Activated naive CD8-positive, alpha-beta T cell treated with anti-CD3 and anti-CD28 coated beads, Interleukin-2, amount 50 U/mL, for 24 hours (primary cell): ENCODE measurements at regions not wholly inside any gene's neighbourhood (a gene's known extent, or its start where the extent isn't known, plus 50 kb on each side); places are given as distances from the start of the nearest gene placed in this dataset.
A peak's percentile ranks its signal among the peaks of the same experiment; 100 is the strongest.
"Not testable (repeated sequence)": the region's sequence is repeated elsewhere in the genome, so short reads cannot be mapped to it uniquely, and the experiment has no call there.

ENCODE experiments used
- ATAC-seq: fragments of 150-1000 bp; cut with Tn5 transposase; one replicate; pipeline ENCODE4 v1.10.0; 2021
- DNase-seq: peaks from one replicate; pipeline ENCODE4 v3.0.0; 2021
- H3K27ac Mint-ChIP-seq: one replicate; pipeline ENCODE4 v1.8.0; 2021; ENCODE audit warnings: mild to moderate bottlenecking, mixed read lengths
- H3K27me3 Mint-ChIP-seq: one replicate; pipeline ENCODE4 v1.8.0; 2021; ENCODE audit warnings: mixed read lengths
- H3K36me3 Mint-ChIP-seq: one replicate; pipeline ENCODE4 v1.8.0; 2021; ENCODE audit warnings: low read depth, mixed read lengths
- H3K4me1 Mint-ChIP-seq: one replicate; pipeline ENCODE4 v1.8.0; 2021; ENCODE audit warnings: mixed read lengths
- H3K4me3 Mint-ChIP-seq: one replicate; pipeline ENCODE4 v1.8.0; 2021; ENCODE audit warnings: mild to moderate bottlenecking, moderate library complexity, mixed read lengths
- H3K9me3 Mint-ChIP-seq: one replicate; pipeline ENCODE4 v1.8.0; 2021; ENCODE audit warnings: mixed read lengths

GRCh38 chr6:85961746-85962145 is 319.1 kb upstream of the SYNCRIP start:
- Mint-ChIP-seq H3K4me1 (no peaks in the 10 kb centered on the region), H3K9me3 (peaks cover 4% of the 10 kb centered on the region), H3K27me3 (no peaks in the 10 kb centered on the region), H3K27ac (no peak overlapping the region), H3K4me3 (no peak overlapping the region), H3K36me3 (no peaks in the 10 kb centered on the region)
- ATAC-seq = no peak
- DNase-seq = no peak

GRCh38 chr6:85961125-85961524 is 318.4 kb upstream of the SYNCRIP start:
- ATAC-seq (no peak), DNase-seq (no peak)
- Mint-ChIP-seq H3K4me3 (no peak overlapping the region), H3K36me3 (no peaks in the 10 kb centered on the region), H3K27me3 (no peaks in the 10 kb centered on the region), H3K4me1 (no peaks in the 10 kb centered on the region), H3K27ac (no peak overlapping the region), H3K9me3 (peaks cover 4% of the 10 kb centered on the region)

- Mint-ChIP-seq H3K9me3 (peaks cover 12% of the 10 kb centered on the region), H3K4me1 (no peaks in the 10 kb centered on the region), H3K4me3 (no peak overlapping the region), H3K27me3 (no peaks in the 10 kb centered on the region), H3K27ac (no peak overlapping the region), H3K36me3 (no peaks in the 10 kb centered on the region)
- no peak for ATAC-seq
- DNase-seq = no peak
These were observed 305.8 kb upstream of the SYNCRIP start for GRCh38 chr6:85948481-85948880.

- H3K4me3 Mint-ChIP-seq = no peak overlapping the region
- DNase-seq (no peak), ATAC-seq (no peak)
- H3K9me3 Mint-ChIP-seq = peaks cover 6% of the 10 kb centered on the region
- H3K27ac Mint-ChIP-seq = no peak overlapping the region
- H3K36me3 Mint-ChIP-seq = no peaks in the 10 kb centered on the region
- no peaks in the 10 kb centered on the region for H3K27me3 Mint-ChIP-seq
- no peaks in the 10 kb centered on the region for H3K4me1 Mint-ChIP-seq
These were observed 302.9 kb upstream of the SYNCRIP start for GRCh38 chr6:85945459-85946185.

GRCh38 chr6:85944776-85945175 is 302.1 kb upstream of the SYNCRIP start:
- Mint-ChIP-seq H3K4me3 (no peak overlapping the region), H3K9me3 (no peaks in the 10 kb centered on the region), H3K4me1 (no peaks in the 10 kb centered on the region), H3K27ac (no peak overlapping the region), H3K27me3 (no peaks in the 10 kb centered on the region), H3K36me3 (no peaks in the 10 kb centered on the region)
- ATAC-seq (no peak), DNase-seq (no peak)

GRCh38 chr6:85942844-85943243 is 300.2 kb upstream of the SYNCRIP start:
- Mint-ChIP-seq H3K27ac (no peak overlapping the region), H3K4me1 (no peaks in the 10 kb centered on the region), H3K4me3 (no peak overlapping the region), H3K27me3 (no peaks in the 10 kb centered on the region), H3K36me3 (no peaks in the 10 kb centered on the region), H3K9me3 (peaks cover under 1% of the 10 kb centered on the region)
- ATAC-seq (no peak), DNase-seq (no peak)

- Mint-ChIP-seq H3K27ac (no peak overlapping the region), H3K27me3 (no peaks in the 10 kb centered on the region), H3K36me3 (no peaks in the 10 kb centered on the region), H3K4me3 (no peak overlapping the region), H3K9me3 (peaks cover 9% of the 10 kb centered on the region), H3K4me1 (no peaks in the 10 kb centered on the region)
- no peak for ATAC-seq
- DNase-seq = no peak
These were observed 294.2 kb upstream of the SYNCRIP start for GRCh38 chr6:85936916-85937315.

GRCh38 chr6:85923013-85923430 is 280.3 kb upstream of the SYNCRIP start:
- Mint-ChIP-seq H3K4me3 (no peak overlapping the region), H3K27me3 (peaks cover 2% of the 10 kb centered on the region), H3K36me3 (no peaks in the 10 kb centered on the region), H3K27ac (no peak overlapping the region), H3K9me3 (no peaks in the 10 kb centered on the region), H3K4me1 (no peaks in the 10 kb centered on the region)
- DNase-seq = no peak
- peak; percentile 49 for ATAC-seq

GRCh38 chr6:85920782-85921181 is 278.1 kb upstream of the SYNCRIP start:
- ATAC-seq (no peak), DNase-seq (no peak)
- peaks cover 2% of the 10 kb centered on the region for H3K27me3 Mint-ChIP-seq
- H3K4me3 Mint-ChIP-seq = no peak overlapping the region
- H3K4me1 Mint-ChIP-seq = no peaks in the 10 kb centered on the region
- H3K27ac Mint-ChIP-seq = no peak overlapping the region
- H3K36me3 Mint-ChIP-seq = no peaks in the 10 kb centered on the region
- no peaks in the 10 kb centered on the region for H3K9me3 Mint-ChIP-seq

- Mint-ChIP-seq H3K27ac (no peak overlapping the region), H3K27me3 (peaks cover 2% of the 10 kb centered on the region)
These were observed 274.8 kb upstream of the SYNCRIP start for GRCh38 chr6:85917522-85917921.

GRCh38 chr6:85913001-85913400 is 270.3 kb upstream of the SYNCRIP start:
- Mint-ChIP-seq H3K4me3 (no peak overlapping the region), H3K9me3 (peaks cover 2% of the 10 kb centered on the region), H3K27ac (no peak overlapping the region), H3K27me3 (no peaks in the 10 kb centered on the region), H3K36me3 (no peaks in the 10 kb centered on the region), H3K4me1 (no peaks in the 10 kb centered on the region)
- no peak for DNase-seq
- ATAC-seq = no peak

More at GRCh38 chr6:85917522-85917921, 274.8 kb upstream of the SYNCRIP start:
- Mint-ChIP-seq H3K9me3 (no peaks in the 10 kb centered on the region), H3K4me3 (no peak overlapping the region), H3K4me1 (no peaks in the 10 kb centered on the region), H3K36me3 (no peaks in the 10 kb centered on the region)
- no peak for DNase-seq
- ATAC-seq = no peak

GRCh38 chr6:85912582-85912981 is 269.9 kb upstream of the SYNCRIP start:
- DNase-seq (no peak), ATAC-seq (no peak)
- peaks cover 6% of the 10 kb centered on the region for H3K9me3 Mint-ChIP-seq
- no peaks in the 10 kb centered on the region for H3K4me1 Mint-ChIP-seq
- no peaks in the 10 kb centered on the region for H3K36me3 Mint-ChIP-seq
- no peak overlapping the region for H3K27ac Mint-ChIP-seq
- H3K4me3 Mint-ChIP-seq = no peak overlapping the region
- H3K27me3 Mint-ChIP-seq = no peaks in the 10 kb centered on the region

GRCh38 chr6:85911067-85911466 is 268.4 kb upstream of the SYNCRIP start:
- no peak for ATAC-seq
- H3K4me1 Mint-ChIP-seq = no peaks in the 10 kb centered on the region
- peaks cover 9% of the 10 kb centered on the region for H3K9me3 Mint-ChIP-seq
- no peak for DNase-seq
- H3K36me3 Mint-ChIP-seq = no peaks in the 10 kb centered on the region
- H3K27me3 Mint-ChIP-seq = no peaks in the 10 kb centered on the region
- no peak overlapping the region for H3K27ac Mint-ChIP-seq
- H3K4me3 Mint-ChIP-seq = no peak overlapping the region

GRCh38 chr6:85908120-85908519 is 265.4 kb upstream of the SYNCRIP start:
- H3K27ac Mint-ChIP-seq, DNase-seq, H3K9me3 Mint-ChIP-seq, H3K4me3 Mint-ChIP-seq, H3K4me1 Mint-ChIP-seq, H3K36me3 Mint-ChIP-seq, H3K27me3 Mint-ChIP-seq, ATAC-seq: not testable (repeated sequence)

GRCh38 chr6:85892346-85892745 is 249.7 kb upstream of the SYNCRIP start:
- no peaks in the 10 kb centered on the region for H3K4me1 Mint-ChIP-seq
- H3K4me3 Mint-ChIP-seq = no peak overlapping the region
- H3K27me3 Mint-ChIP-seq = no peaks in the 10 kb centered on the region
- no peak for DNase-seq
- no peak overlapping the region for H3K27ac Mint-ChIP-seq
- no peak for ATAC-seq
- peaks cover 12% of the 10 kb centered on the region for H3K9me3 Mint-ChIP-seq
- no peaks in the 10 kb centered on the region for H3K36me3 Mint-ChIP-seq

- no peak for DNase-seq
- Mint-ChIP-seq H3K36me3 (no peaks in the 10 kb centered on the region), H3K4me1 (no peaks in the 10 kb centered on the region), H3K9me3 (peaks cover 12% of the 10 kb centered on the region), H3K27me3 (peaks cover 5% of the 10 kb centered on the region), H3K4me3 (no peak overlapping the region), H3K27ac (no peak overlapping the region)
- no peak for ATAC-seq
These were observed 244.8 kb upstream of the SYNCRIP start for GRCh38 chr6:85887461-85887860.
